ENCODE measurements at regions not wholly inside any gene's neighbourhood (a gene's known extent, or its start where the extent isn't known, plus 50 kb on each side); places are given as distances from the start of the nearest gene placed in this dataset.

DNA sequence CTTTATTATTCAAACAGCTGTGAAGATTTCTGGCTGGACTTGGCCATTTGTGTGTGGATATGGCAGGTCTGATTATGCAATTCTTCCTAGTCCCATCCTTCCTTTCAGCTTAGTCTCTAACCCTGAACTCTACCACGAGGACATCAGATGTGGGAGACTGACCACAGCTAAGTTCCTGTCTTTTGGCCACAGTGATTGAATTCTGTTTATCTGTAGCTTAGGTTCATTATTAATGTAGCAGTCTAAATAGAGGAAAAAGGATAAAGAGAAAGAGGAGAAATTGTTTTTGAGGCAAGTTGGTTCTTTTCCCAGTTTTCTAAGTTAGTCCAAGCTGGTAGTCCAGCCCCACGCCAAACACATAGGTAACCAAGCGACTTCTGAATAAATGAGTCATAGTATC, 598.9 kb downstream of the RFPL4B start:
- H3K27ac Mint-ChIP-seq = no peak overlapping the region
- no peaks in the 10 kb centered on the region for H3K27me3 Mint-ChIP-seq (ENCODE audit: insufficient read depth, low read depth, poor library complexity)
- Histone ChIP-seq H3K27ac (ENCODE audit: low read depth) (no peak overlapping the region), H3K4me3 (no peak overlapping the region), H2AFZ (no peak overlapping the region), H3F3A (replicated peaks; ENCODE audit: low read depth) (no peaks in the 10 kb centered on the region), H3K4me2 (no peak overlapping the region), H3K4me1 (ENCODE audit: insufficient read depth) (no peaks in the 10 kb centered on the region), H4K20me1 (replicated peaks; ENCODE audit: insufficient read depth) (no peaks in the 10 kb centered on the region), H3K9me2 (ENCODE audit: insufficient read depth) (no peaks in the 10 kb centered on the region), H3K27me3 (ENCODE audit: insufficient read depth) (no peaks in the 10 kb centered on the region), H3K36me3 (ENCODE audit: insufficient read depth) (no peaks in the 10 kb centered on the region), H3K79me2 (replicated peaks; ENCODE audit: insufficient read depth) (no peaks in the 10 kb centered on the region)
- no peaks in the 10 kb centered on the region for H3K4me1 Mint-ChIP-seq
- H3K9me3 Mint-ChIP-seq = no peaks in the 10 kb centered on the region
- no peak for TF ChIP-seq POLR2AphosphoS5 (IDR thresholded peaks at IDR 0.05; ENCODE audit: low read depth)
- TF ChIP-seq, protein P1, sequence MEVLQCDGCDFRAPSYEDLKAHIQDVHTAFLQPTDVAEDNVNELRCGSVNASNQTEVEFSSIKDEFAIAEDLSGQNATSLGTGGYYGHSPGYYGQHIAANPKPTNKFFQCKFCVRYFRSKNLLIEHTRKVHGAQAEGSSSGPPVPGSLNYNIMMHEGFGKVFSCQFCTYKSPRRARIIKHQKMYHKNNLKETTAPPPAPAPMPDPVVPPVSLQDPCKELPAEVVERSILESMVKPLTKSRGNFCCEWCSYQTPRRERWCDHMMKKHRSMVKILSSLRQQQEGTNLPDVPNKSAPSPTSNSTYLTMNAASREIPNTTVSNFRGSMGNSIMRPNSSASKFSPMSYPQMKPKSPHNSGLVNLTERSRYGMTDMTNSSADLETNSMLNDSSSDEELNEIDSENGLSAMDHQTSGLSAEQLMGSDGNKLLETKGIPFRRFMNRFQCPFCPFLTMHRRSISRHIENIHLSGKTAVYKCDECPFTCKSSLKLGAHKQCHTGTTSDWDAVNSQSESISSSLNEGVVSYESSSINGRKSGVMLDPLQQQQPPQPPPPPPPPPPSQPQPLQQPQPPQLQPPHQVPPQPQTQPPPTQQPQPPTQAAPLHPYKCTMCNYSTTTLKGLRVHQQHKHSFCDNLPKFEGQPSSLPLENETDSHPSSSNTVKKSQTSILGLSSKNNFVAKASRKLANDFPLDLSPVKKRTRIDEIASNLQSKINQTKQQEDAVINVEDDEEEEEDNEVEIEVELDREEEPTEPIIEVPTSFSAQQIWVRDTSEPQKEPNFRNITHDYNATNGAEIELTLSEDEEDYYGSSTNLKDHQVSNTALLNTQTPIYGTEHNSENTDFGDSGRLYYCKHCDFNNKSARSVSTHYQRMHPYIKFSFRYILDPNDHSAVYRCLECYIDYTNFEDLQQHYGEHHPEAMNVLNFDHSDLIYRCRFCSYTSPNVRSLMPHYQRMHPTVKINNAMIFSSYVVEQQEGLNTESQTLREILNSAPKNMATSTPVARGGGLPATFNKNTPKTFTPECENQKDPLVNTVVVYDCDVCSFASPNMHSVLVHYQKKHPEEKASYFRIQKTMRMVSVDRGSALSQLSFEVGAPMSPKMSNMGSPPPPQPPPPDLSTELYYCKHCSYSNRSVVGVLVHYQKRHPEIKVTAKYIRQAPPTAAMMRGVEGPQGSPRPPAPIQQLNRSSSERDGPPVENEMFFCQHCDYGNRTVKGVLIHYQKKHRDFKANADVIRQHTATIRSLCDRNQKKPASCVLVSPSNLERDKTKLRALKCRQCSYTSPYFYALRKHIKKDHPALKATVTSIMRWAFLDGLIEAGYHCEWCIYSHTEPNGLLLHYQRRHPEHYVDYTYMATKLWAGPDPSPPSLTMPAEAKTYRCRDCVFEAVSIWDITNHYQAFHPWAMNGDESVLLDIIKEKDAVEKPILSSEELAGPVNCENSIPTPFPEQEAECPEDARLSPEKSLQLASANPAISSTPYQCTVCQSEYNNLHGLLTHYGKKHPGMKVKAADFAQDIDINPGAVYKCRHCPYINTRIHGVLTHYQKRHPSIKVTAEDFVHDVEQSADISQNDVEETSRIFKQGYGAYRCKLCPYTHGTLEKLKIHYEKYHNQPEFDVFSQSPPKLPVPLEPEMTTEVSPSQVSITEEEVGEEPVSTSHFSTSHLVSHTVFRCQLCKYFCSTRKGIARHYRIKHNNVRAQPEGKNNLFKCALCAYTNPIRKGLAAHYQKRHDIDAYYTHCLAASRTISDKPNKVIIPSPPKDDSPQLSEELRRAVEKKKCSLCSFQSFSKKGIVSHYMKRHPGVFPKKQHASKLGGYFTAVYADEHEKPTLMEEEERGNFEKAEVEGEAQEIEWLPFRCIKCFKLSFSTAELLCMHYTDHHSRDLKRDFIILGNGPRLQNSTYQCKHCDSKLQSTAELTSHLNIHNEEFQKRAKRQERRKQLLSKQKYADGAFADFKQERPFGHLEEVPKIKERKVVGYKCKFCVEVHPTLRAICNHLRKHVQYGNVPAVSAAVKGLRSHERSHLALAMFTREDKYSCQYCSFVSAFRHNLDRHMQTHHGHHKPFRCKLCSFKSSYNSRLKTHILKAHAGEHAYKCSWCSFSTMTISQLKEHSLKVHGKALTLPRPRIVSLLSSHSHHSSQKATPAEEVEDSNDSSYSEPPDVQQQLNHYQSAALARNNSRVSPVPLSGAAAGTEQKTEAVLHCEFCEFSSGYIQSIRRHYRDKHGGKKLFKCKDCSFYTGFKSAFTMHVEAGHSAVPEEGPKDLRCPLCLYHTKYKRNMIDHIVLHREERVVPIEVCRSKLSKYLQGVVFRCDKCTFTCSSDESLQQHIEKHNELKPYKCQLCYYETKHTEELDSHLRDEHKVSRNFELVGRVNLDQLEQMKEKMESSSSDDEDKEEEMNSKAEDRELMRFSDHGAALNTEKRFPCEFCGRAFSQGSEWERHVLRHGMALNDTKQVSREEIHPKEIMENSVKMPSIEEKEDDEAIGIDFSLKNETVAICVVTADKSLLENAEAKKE (CRISPR knock-in tag; IDR thresholded peaks at IDR 0.05) = no peak
- no peak for TF ChIP-seq ZNF114 (CRISPR knock-in tag; IDR thresholded peaks at IDR 0.05)
- TF ChIP-seq, protein P2, sequence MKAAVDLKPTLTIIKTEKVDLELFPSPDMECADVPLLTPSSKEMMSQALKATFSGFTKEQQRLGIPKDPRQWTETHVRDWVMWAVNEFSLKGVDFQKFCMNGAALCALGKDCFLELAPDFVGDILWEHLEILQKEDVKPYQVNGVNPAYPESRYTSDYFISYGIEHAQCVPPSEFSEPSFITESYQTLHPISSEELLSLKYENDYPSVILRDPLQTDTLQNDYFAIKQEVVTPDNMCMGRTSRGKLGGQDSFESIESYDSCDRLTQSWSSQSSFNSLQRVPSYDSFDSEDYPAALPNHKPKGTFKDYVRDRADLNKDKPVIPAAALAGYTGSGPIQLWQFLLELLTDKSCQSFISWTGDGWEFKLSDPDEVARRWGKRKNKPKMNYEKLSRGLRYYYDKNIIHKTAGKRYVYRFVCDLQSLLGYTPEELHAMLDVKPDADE (IDR thresholded peaks at IDR 0.05) = no peak
- TF ChIP-seq, protein P3, sequence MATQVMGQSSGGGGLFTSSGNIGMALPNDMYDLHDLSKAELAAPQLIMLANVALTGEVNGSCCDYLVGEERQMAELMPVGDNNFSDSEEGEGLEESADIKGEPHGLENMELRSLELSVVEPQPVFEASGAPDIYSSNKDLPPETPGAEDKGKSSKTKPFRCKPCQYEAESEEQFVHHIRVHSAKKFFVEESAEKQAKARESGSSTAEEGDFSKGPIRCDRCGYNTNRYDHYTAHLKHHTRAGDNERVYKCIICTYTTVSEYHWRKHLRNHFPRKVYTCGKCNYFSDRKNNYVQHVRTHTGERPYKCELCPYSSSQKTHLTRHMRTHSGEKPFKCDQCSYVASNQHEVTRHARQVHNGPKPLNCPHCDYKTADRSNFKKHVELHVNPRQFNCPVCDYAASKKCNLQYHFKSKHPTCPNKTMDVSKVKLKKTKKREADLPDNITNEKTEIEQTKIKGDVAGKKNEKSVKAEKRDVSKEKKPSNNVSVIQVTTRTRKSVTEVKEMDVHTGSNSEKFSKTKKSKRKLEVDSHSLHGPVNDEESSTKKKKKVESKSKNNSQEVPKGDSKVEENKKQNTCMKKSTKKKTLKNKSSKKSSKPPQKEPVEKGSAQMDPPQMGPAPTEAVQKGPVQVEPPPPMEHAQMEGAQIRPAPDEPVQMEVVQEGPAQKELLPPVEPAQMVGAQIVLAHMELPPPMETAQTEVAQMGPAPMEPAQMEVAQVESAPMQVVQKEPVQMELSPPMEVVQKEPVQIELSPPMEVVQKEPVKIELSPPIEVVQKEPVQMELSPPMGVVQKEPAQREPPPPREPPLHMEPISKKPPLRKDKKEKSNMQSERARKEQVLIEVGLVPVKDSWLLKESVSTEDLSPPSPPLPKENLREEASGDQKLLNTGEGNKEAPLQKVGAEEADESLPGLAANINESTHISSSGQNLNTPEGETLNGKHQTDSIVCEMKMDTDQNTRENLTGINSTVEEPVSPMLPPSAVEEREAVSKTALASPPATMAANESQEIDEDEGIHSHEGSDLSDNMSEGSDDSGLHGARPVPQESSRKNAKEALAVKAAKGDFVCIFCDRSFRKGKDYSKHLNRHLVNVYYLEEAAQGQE (IDR thresholded peaks at IDR 0.05; ENCODE audit: unreplicated experiment) = no peak
- TF ChIP-seq, protein P4, sequence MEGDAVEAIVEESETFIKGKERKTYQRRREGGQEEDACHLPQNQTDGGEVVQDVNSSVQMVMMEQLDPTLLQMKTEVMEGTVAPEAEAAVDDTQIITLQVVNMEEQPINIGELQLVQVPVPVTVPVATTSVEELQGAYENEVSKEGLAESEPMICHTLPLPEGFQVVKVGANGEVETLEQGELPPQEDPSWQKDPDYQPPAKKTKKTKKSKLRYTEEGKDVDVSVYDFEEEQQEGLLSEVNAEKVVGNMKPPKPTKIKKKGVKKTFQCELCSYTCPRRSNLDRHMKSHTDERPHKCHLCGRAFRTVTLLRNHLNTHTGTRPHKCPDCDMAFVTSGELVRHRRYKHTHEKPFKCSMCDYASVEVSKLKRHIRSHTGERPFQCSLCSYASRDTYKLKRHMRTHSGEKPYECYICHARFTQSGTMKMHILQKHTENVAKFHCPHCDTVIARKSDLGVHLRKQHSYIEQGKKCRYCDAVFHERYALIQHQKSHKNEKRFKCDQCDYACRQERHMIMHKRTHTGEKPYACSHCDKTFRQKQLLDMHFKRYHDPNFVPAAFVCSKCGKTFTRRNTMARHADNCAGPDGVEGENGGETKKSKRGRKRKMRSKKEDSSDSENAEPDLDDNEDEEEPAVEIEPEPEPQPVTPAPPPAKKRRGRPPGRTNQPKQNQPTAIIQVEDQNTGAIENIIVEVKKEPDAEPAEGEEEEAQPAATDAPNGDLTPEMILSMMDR (conservative IDR thresholded peaks at IDR 0.05; ENCODE audit: low read depth in 2 of 2) = no peak
- no peak for TF ChIP-seq JUNB (IDR thresholded peaks at IDR 0.05; ENCODE audit: unreplicated experiment)
- no peak for TF ChIP-seq CREB1 (CRISPR knock-in tag; IDR thresholded peaks at IDR 0.05; ENCODE audit: low read depth)
- no peak for TF ChIP-seq ZNF331 (CRISPR knock-in tag; IDR thresholded peaks at IDR 0.05; ENCODE audit: low read depth)
- TF ChIP-seq EZH2phosphoT487 (IDR thresholded peaks at IDR 0.05; ENCODE audit: unreplicated experiment) = no peak
- TF ChIP-seq EZH2 (IDR thresholded peaks at IDR 0.05; ENCODE audit: low read depth, unreplicated experiment) = no peak
- TF ChIP-seq STAT1 (IDR thresholded peaks at IDR 0.05; ENCODE audit: unreplicated experiment) = no peak
- TF ChIP-seq NANOG (IDR thresholded peaks at IDR 0.05; ENCODE audit: borderline replicate concordance) = no peak
- no peak overlapping the region for H3K4me3 Mint-ChIP-seq
- H3K36me3 Mint-ChIP-seq (ENCODE audit: low read depth) = no peaks in the 10 kb centered on the region
- DNase-seq (ENCODE audit: low spot score) (no peak), ATAC-seq (no peak)
